Fibroblast of lung (primary cell): ENCODE measurements at regions not wholly inside any gene's neighbourhood (a gene's known extent, or its start where the extent isn't known, plus 50 kb on each side); places are given as distances from the start of the nearest gene placed in this dataset.

Experiments used
- EZH2 ChIP-seq: IDR thresholded peaks from 2 replicates; pipeline ENCODE4 v1.5.1; 2012; ENCODE audit warnings: low read length, control low read depth, mild to moderate bottlenecking; ENCODE audit errors: missing control alignments
- TF ChIP-seq, protein P1 (sequence below), 2 donors: IDR thresholded peaks in 1 of 2; conservative IDR thresholded peaks in 1 of 2; 1 replicate in 1 of 2; 2 replicates in 1 of 2; pipeline ENCODE4 v1.5.1; 2011 to 2012; ENCODE audit warnings: low read length in 2 of 2, control low read depth in 1 of 2, inconsistent platforms in 1 of 2, low read depth in 1 of 2, mild to moderate bottlenecking in 1 of 2

DNA sequence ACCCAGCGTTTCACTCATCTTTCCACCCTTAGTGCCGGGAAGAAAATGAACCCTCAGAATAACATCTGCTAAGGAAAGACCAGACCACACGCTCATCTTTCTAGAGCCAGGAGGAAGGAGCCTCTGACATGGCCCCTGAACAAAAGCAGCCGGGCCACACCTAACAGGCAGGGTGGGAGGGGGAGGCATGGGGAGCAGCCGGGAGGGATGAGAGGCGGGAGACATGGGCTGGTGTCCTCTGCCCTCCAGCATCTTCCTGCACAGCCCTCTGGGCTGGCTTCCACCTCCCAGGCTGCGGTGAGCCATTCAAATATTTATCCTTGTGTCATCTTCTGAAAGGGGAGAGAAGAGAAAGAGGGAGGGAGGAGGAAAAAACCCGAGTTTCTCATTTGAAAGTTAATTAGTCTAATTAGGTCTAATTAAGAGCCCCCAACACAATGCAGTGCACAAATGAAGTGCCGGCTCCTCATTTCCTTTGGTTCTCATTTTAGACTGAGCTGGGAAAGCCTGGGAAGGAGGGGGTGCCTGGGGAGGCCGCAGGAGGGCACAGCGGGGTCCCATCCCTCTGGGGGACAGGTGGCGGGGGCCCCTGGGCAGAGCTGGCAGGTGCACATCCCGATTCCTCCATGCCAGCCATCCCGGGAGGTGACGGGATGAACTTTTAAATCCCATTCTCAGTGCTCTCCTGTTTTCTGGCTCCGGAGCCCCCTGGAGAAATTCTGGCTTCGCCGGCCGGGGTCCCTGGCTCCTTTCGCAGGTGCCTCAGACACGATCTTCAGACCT lies 90.5 kb downstream of the ENGASE start:
- TF ChIP-seq, protein P1, sequence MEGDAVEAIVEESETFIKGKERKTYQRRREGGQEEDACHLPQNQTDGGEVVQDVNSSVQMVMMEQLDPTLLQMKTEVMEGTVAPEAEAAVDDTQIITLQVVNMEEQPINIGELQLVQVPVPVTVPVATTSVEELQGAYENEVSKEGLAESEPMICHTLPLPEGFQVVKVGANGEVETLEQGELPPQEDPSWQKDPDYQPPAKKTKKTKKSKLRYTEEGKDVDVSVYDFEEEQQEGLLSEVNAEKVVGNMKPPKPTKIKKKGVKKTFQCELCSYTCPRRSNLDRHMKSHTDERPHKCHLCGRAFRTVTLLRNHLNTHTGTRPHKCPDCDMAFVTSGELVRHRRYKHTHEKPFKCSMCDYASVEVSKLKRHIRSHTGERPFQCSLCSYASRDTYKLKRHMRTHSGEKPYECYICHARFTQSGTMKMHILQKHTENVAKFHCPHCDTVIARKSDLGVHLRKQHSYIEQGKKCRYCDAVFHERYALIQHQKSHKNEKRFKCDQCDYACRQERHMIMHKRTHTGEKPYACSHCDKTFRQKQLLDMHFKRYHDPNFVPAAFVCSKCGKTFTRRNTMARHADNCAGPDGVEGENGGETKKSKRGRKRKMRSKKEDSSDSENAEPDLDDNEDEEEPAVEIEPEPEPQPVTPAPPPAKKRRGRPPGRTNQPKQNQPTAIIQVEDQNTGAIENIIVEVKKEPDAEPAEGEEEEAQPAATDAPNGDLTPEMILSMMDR (conservative IDR thresholded peaks at IDR 0.05 in 1 of 2, IDR thresholded peaks at IDR 0.05 in 1 of 2; ENCODE audit: low read depth in 1 of 2, low read length in 2 of 2) = no peak
- TF ChIP-seq EZH2 = no peak
